H1 (cell line): ENCODE measurements at regions not wholly inside any gene's neighbourhood (a gene's known extent, or its start where the extent isn't known, plus 50 kb on each side); places are given as distances from the start of the nearest gene placed in this dataset.

Experiments used
- CTCF ChIA-PET: fragments of 300-600 bp; sonication (Branson Sonifier 250); formaldehyde crosslinking; loops from one replicate; lab custom pipeline; 2021; ENCODE audit not compliant: partially characterized antibody; lab: Charles Lee
- POLR2A ChIA-PET: fragments of 300-600 bp; sonication (Branson Sonifier 250); formaldehyde crosslinking; loops from one replicate; lab custom pipeline; 2021; ENCODE audit warnings: inconsistent platforms; ENCODE audit not compliant: partially characterized antibody; lab: Charles Lee
- DNase-seq, 2 experiments: peaks; one replicate each; pipeline versions ENCODE4 v3.0.0 to v3.0.0-alpha.2; 2010 to 2022; ENCODE audit warnings: low spot score in 2 of 2, low read depth in 1 of 2, mixed read lengths in 1 of 2
- FAIRE-seq: peaks from 2 replicates; lab custom pipeline; 2011; peaks lifted over from hg19 to GRCh38; lab: Jason Lieb, UNC
- H2AFZ ChIP-seq: 2 replicates; pipeline ENCODE4 v1.8.1; 2012; ENCODE audit warnings: low read length, inconsistent platforms
- H2AK5ac ChIP-seq: 2 replicates; pipeline ENCODE4 v1.6.1; 2013; ENCODE audit warnings: low read depth, low read length
- H2BK120ac ChIP-seq: replicated peaks from 2 replicates; pipeline ENCODE3; 2013; ENCODE audit warnings: low read depth, low read length, inconsistent platforms
- H2BK12ac ChIP-seq: 2 replicates; pipeline ENCODE4 v1.6.1; 2013; ENCODE audit warnings: low read depth, low read length
- H2BK15ac ChIP-seq: 2 replicates; pipeline ENCODE4 v1.6.1; 2013; ENCODE audit warnings: low read length
- H2BK20ac ChIP-seq: 2 replicates; pipeline ENCODE4 v1.6.1; 2013; ENCODE audit warnings: low read length
- H2BK5ac ChIP-seq: 2 replicates; pipeline ENCODE4 v1.6.1; 2013; ENCODE audit warnings: low read depth, low read length
- H3K14ac ChIP-seq: 2 replicates; pipeline ENCODE4 v1.6.1; 2013; ENCODE audit warnings: inconsistent platforms; ENCODE audit not compliant: insufficient read length
- H3K18ac ChIP-seq: 2 replicates; pipeline ENCODE4 v1.6.1; 2013; ENCODE audit warnings: low read length; ENCODE audit errors: extremely low read depth
- H3K23ac ChIP-seq: 2 replicates; pipeline ENCODE4 v1.6.1; 2013; ENCODE audit warnings: inconsistent platforms; ENCODE audit not compliant: insufficient read length
- H3K23me2 ChIP-seq: 2 replicates; pipeline ENCODE4 v1.6.1; 2013; ENCODE audit warnings: low read depth, low read length
- H3K27ac ChIP-seq: 2 replicates; pipeline ENCODE4 v1.6.1; 2011; ENCODE audit warnings: low read depth, low read length, inconsistent platforms
- H3K27me3 ChIP-seq, 4 experiments: replicated peaks in 1 of 4; 1 replicate in 1 of 4; 2 replicates in 3 of 4; pipeline versions ENCODE4 v1.6.1 to v1.8.1; 2011 to 2013; ENCODE audit warnings: low read length in 3 of 4, mild to moderate bottlenecking in 3 of 4, inconsistent platforms in 2 of 4, mixed read lengths in 2 of 4, moderate library complexity in 1 of 4; ENCODE audit not compliant: control insufficient read depth in 3 of 4, insufficient read depth in 3 of 4; ENCODE audit errors: extremely low read depth in 1 of 4
- H3K36me3 ChIP-seq, 4 experiments: 2 replicates each; pipeline versions ENCODE4 v1.6.1 to v1.8.1; 2011 to 2013; ENCODE audit warnings: mild to moderate bottlenecking in 4 of 4, low read length in 3 of 4, moderate library complexity in 2 of 4, control low read depth in 1 of 4, inconsistent platforms in 1 of 4; ENCODE audit not compliant: insufficient read depth in 4 of 4, control insufficient read depth in 2 of 4
- H3K4ac ChIP-seq: replicated peaks from 2 replicates; pipeline ENCODE3; 2013; ENCODE audit warnings: low read length, low read depth, mixed read lengths, inconsistent platforms; ENCODE audit not compliant: insufficient read length
- H3K4me1 ChIP-seq, 4 experiments: replicated peaks in 1 of 4; 1 replicate in 1 of 4; 2 replicates in 3 of 4; pipeline versions ENCODE4 v1.6.1 to v1.8.1; 2011 to 2013; ENCODE audit warnings: low read length in 3 of 4, inconsistent platforms in 2 of 4, mixed read lengths in 1 of 4; ENCODE audit not compliant: insufficient read depth in 4 of 4, control insufficient read depth in 3 of 4
- H3K4me2 ChIP-seq, 2 experiments: 2 replicates each; pipeline versions ENCODE4 v1.6.1 to v1.8.1; 2011 to 2013; ENCODE audit warnings: low read depth in 2 of 2, low read length in 2 of 2, control low read depth in 1 of 2, inconsistent platforms in 1 of 2, mild to moderate bottlenecking in 1 of 2; ENCODE audit not compliant: insufficient read depth in 1 of 2
- H3K4me3 ChIP-seq, 4 experiments: fragments of 200-600, 300-600 bp in 1 of 4; sonication (generic), shearing (Covaris generic), sonication (Bioruptor Twin) in 1 of 4; 2 replicates each; pipeline versions ENCODE4 v1.5.1 to v1.8.1; 2011 to 2016; ENCODE audit warnings: low read length in 4 of 4, low read depth in 3 of 4, control low read depth in 2 of 4, inconsistent platforms in 2 of 4, mild to moderate bottlenecking in 2 of 4, mixed read lengths in 1 of 4, moderate library complexity in 1 of 4; ENCODE audit not compliant: insufficient read depth in 2 of 4; ENCODE audit errors: extremely low read depth in 1 of 4
- H3K56ac ChIP-seq: replicated peaks from 2 replicates; pipeline ENCODE3; 2013; ENCODE audit warnings: low read depth, mild to moderate bottlenecking, mixed read lengths, low read length, inconsistent platforms; ENCODE audit not compliant: insufficient read length
- H3K79me1 ChIP-seq: 2 replicates; pipeline ENCODE4 v1.6.1; 2013; ENCODE audit warnings: low read depth, low read length, control low read depth
- H3K79me2 ChIP-seq, 2 experiments: 2 replicates each; pipeline versions ENCODE4 v1.6.1 to v1.8.1; 2012 to 2013; ENCODE audit warnings: low read length in 2 of 2, mild to moderate bottlenecking in 2 of 2, inconsistent platforms in 1 of 2; ENCODE audit not compliant: insufficient read depth in 2 of 2, control insufficient read depth in 1 of 2
- H3K9ac ChIP-seq, 4 experiments: replicated peaks in 1 of 4; 1 replicate in 1 of 4; 2 replicates in 3 of 4; pipeline versions ENCODE4 v1.6.1 to v1.8.1; 2011 to 2013; ENCODE audit warnings: low read depth in 3 of 4, low read length in 3 of 4, control low read depth in 2 of 4, mild to moderate bottlenecking in 2 of 4, moderate library complexity in 2 of 4, inconsistent platforms in 1 of 4; ENCODE audit errors: extremely low read depth in 1 of 4
- H3K9me3 ChIP-seq, 2 experiments: 2 replicates each; pipeline versions ENCODE4 v1.6.1 to v1.8.1; 2012 to 2013; ENCODE audit warnings: mild to moderate bottlenecking in 2 of 2, moderate library complexity in 2 of 2, control low read depth in 1 of 2, inconsistent platforms in 1 of 2, low read depth in 1 of 2, low read length in 1 of 2, mixed read lengths in 1 of 2; ENCODE audit not compliant: insufficient read depth in 2 of 2
- H4K20me1 ChIP-seq, 2 experiments: replicated peaks in 1 of 2; 2 replicates each; pipeline versions ENCODE3 to v1.8.1; 2011 to 2013; ENCODE audit warnings: inconsistent platforms in 2 of 2, low read length in 2 of 2, mild to moderate bottlenecking in 1 of 2; ENCODE audit not compliant: insufficient read depth in 2 of 2, control insufficient read depth in 1 of 2
- H4K5ac ChIP-seq: 2 replicates; pipeline ENCODE4 v1.6.1; 2013; ENCODE audit warnings: low read length, low read depth, mixed read lengths, inconsistent platforms; ENCODE audit not compliant: insufficient read length
- H4K8ac ChIP-seq: 2 replicates; pipeline ENCODE4 v1.8.0; 2013; ENCODE audit warnings: mild to moderate bottlenecking, moderate library complexity, low read length, inconsistent platforms; ENCODE audit not compliant: insufficient read depth; ENCODE audit errors: extremely low read depth
- H4K91ac ChIP-seq: replicated peaks from 2 replicates; pipeline ENCODE3; 2013; ENCODE audit warnings: low read length, mixed read lengths, inconsistent platforms; ENCODE audit not compliant: insufficient read length
- ATF3 ChIP-seq: IDR thresholded peaks from 2 replicates; pipeline ENCODE4 v1.6.1; 2011; ENCODE audit warnings: low read depth, mild to moderate bottlenecking, low read length; ENCODE audit not compliant: insufficient read depth
- BRCA1 ChIP-seq: IDR thresholded peaks from 2 replicates; pipeline ENCODE4 v1.6.1; 2012; ENCODE audit warnings: low read depth, low read length, improper control_type of control experiment
- CBX5 ChIP-seq: fragments of 300-800, 300-1000 bp; sonication (generic); IDR thresholded peaks from 2 replicates; pipeline ENCODE4 v1.7.1; 2016; ENCODE audit warnings: antibody characterized with exemption, low read length, low read depth
- CREB1 ChIP-seq: IDR thresholded peaks from 2 replicates; pipeline ENCODE4 v1.6.1; 2012; ENCODE audit warnings: inconsistent platforms
- HDAC2 ChIP-seq, 2 experiments: fragments of 300-600 bp in 1 of 2; sonication (generic) in 1 of 2; IDR thresholded peaks; 2 replicates each; pipeline ENCODE4 v1.6.1; 2011 to 2012; ENCODE audit warnings: low read depth in 2 of 2, low read length in 2 of 2, mild to moderate bottlenecking in 2 of 2, moderate library complexity in 2 of 2, borderline replicate concordance in 1 of 2, inconsistent platforms in 1 of 2
- JUND ChIP-seq: IDR thresholded peaks from 2 replicates; pipeline ENCODE4 v1.6.1; 2011; ENCODE audit warnings: mild to moderate bottlenecking, improper control_type of control experiment, low read length
- KDM1A ChIP-seq: fragments of 200-600, 300-600 bp; sonication (generic); IDR thresholded peaks from 2 replicates; pipeline ENCODE4 v1.7.1; 2016; ENCODE audit warnings: mild to moderate bottlenecking, low read length, borderline replicate concordance
- KDM5A ChIP-seq: fragments of 200-600 bp; IDR thresholded peaks from 2 replicates; pipeline ENCODE4 v1.7.1; 2012; ENCODE audit warnings: mild to moderate bottlenecking, low read length, inconsistent platforms, mixed read lengths
- RNF2 ChIP-seq: fragments of 200-900, 300-1000 bp; sonication (generic); IDR thresholded peaks from 2 replicates; pipeline ENCODE4 v1.7.1; 2016; ENCODE audit warnings: borderline replicate concordance, low read depth, mild to moderate bottlenecking, antibody characterized with exemption, low read length; ENCODE audit not compliant: poor library complexity, severe bottlenecking; ENCODE audit errors: missing control alignments
- SP1 ChIP-seq: IDR thresholded peaks from 2 replicates; pipeline ENCODE4 v1.6.1; 2011; ENCODE audit warnings: low read depth, low read length
- SP2 ChIP-seq: IDR thresholded peaks from 2 replicates; pipeline ENCODE4 v1.6.1; 2012; ENCODE audit warnings: mild to moderate bottlenecking, low read length, inconsistent platforms
- TAF1 ChIP-seq: IDR thresholded peaks from 2 replicates; pipeline ENCODE4 v1.6.1; 2011; ENCODE audit warnings: mild to moderate bottlenecking, low read depth, low read length
- YY1 ChIP-seq: IDR thresholded peaks from 2 replicates; pipeline ENCODE4 v1.6.1; 2011; ENCODE audit warnings: low read depth, mild to moderate bottlenecking, low read length
- ZNF274 ChIP-seq: IDR thresholded peaks from 2 replicates; pipeline ENCODE4 v1.7.0; 2012; ENCODE audit warnings: low read length, borderline replicate concordance; ENCODE audit errors: extremely low read depth
- WGBS, 2 experiments: shearing (Covaris generic) in 1 of 2; methylation state at CpG; one replicate each; pipeline versions ENCODE4 v1.1.6 to v1.1.7; 2013 to 2015; ENCODE audit warnings: low lambda C conversion rate in 2 of 2, mixed read lengths in 2 of 2, inconsistent platforms in 1 of 2, low coverage in 1 of 2, missing lambda C conversion rate in 1 of 2; ENCODE audit not compliant: insufficient replicate concordance in 2 of 2, insufficient coverage in 1 of 2, insufficient read length in 1 of 2; ENCODE audit errors: extremely low coverage in 1 of 2, missing lambda C conversion rate in 1 of 2; 5-methylcytosine and 5-hydroxymethylcytosine counted together
- TF ChIP-seq, protein P1 (sequence below): IDR thresholded peaks from 2 replicates; pipeline ENCODE4 v1.6.1; 2012; ENCODE audit warnings: inconsistent platforms

DNA sequence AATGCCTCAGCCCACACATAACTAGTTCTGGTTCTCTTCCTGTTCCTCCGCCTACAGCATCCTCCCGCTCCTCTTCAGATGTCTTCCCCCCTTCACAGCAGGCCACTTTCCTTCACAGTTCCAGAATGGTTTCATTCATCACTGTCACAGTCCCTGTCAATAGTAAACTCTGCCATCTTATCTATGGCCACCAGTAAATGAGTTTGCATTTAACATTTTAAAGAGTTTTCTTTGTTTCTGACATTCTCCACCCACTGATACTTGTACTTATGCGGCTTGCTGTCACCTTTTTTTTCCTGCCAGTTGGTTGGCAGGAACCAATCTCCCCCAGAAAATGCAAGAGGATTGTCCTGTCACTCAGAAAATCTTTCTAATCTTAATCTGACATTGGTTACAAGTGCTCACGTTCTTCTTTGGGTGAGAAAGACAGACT lies 114.1 kb downstream of the GLUD2 start:
- no peak overlapping the region for H2AFZ ChIP-seq
- no peak overlapping the region for H3K4me2 ChIP-seq
- H3K18ac ChIP-seq: no peak overlapping the region
- no peak overlapping the region for H2BK120ac ChIP-seq
- FAIRE-seq: no peak
- no peak overlapping the region for H2BK5ac ChIP-seq
- DNase-seq: no peak
- 71% methylated on average over 3 of the region's 4 CpGs; no CpG with 5 or more reads in 1 of the 2 experiments for WGBS, 2 experiments
- H2BK20ac ChIP-seq: no peak overlapping the region
- H4K8ac ChIP-seq: no peak overlapping the region
- no peak overlapping the region for H2BK12ac ChIP-seq
- no peaks in the 10 kb centered on the region for H3K79me1 ChIP-seq
- no peak overlapping the region for H3K14ac ChIP-seq
- H3K27ac ChIP-seq: no peak overlapping the region
- peaks cover 2 to 25% of the 10 kb centered on the region in 2 experiments; a peak in 2 of 4 replicates for H3K9me3 ChIP-seq
- POLR2A ChIA-PET: no interaction called here
- H2BK15ac ChIP-seq: no peak overlapping the region
- H3K4ac ChIP-seq: no peak overlapping the region
- no peak overlapping the region for H4K5ac ChIP-seq
- H3K36me3 ChIP-seq: no peaks in the 10 kb centered on the region
- H3K4me1 ChIP-seq: no peaks in the 10 kb centered on the region
- H4K91ac ChIP-seq: no peak overlapping the region
- H3K4me3 ChIP-seq: no peak overlapping the region
- H3K79me2 ChIP-seq: no peaks in the 10 kb centered on the region
- H3K56ac ChIP-seq: no peak overlapping the region
- no peak overlapping the region for H2AK5ac ChIP-seq
- no peaks in the 10 kb centered on the region for H3K23me2 ChIP-seq
- no peaks in the 10 kb centered on the region for H3K27me3 ChIP-seq
- H3K9ac ChIP-seq: no peak overlapping the region
- H4K20me1 ChIP-seq: no peaks in the 10 kb centered on the region
- H3K23ac ChIP-seq: no peak overlapping the region
- CTCF ChIA-PET: interaction anchor here (0.7 kb wide), 1 partner anchor 19 kb away, joined by 3 read pairs; no protein-coding TSS in a partner anchor
- TF ChIP-seq HDAC2 (IDR thresholded peaks at IDR 0.05; ENCODE audit: borderline replicate concordance in 1 of 2, low read depth in 2 of 2, low read length in 2 of 2) (no peak), KDM1A (no peak), SP1 (no peak), SP2 (no peak), JUND (no peak), BRCA1 (no peak), YY1 (no peak), CBX5 (no peak), KDM5A (no peak), ZNF274 (no peak), CREB1 (no peak), RNF2 (no peak), ATF3 (no peak), TAF1 (no peak)
- TF ChIP-seq, protein P1, sequence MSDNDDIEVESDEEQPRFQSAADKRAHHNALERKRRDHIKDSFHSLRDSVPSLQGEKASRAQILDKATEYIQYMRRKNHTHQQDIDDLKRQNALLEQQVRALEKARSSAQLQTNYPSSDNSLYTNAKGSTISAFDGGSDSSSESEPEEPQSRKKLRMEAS: no peak
